Endothelial cell of umbilical vein (primary cell): ENCODE measurements at regions not wholly inside any gene's neighbourhood (a gene's known extent, or its start where the extent isn't known, plus 50 kb on each side); places are given as distances from the start of the nearest gene placed in this dataset.
"Not testable (repeated sequence)": the region's sequence is repeated elsewhere in the genome, so short reads cannot be mapped to it uniquely, and the experiment has no call there.

Experiments
- BruUV-seq: library from RNA; stranded (reverse); fragments of 400-500 nt; replicated peaks from 2 replicates; lab custom pipeline; 2021; lab: Mats Ljungman, UMichigan
- CTCF ChIA-PET: fragments of 300-600, 350-600 bp; sonication (Branson Sonifier 250); formaldehyde crosslinking; loops from one replicate; lab custom pipeline; 2021; ENCODE audit warnings: antibody characterized with exemption, inconsistent platforms; lab: Charles Lee
- POLR2A ChIA-PET: fragments of 300-600, 350-600 bp; sonication (Branson Sonifier 250); formaldehyde crosslinking; loops from one replicate; lab custom pipeline; 2021; ENCODE audit warnings: antibody characterized with exemption, inconsistent platforms; lab: Charles Lee
- DNase-seq: peaks from one replicate; pipeline ENCODE4 v3.0.0-alpha.2; 2011; ENCODE audit warnings: low read depth, low spot score
- FAIRE-seq: peaks from 2 replicates; lab custom pipeline; 2011; peaks lifted over from hg19 to GRCh38; lab: Jason Lieb, UNC
- H2AFZ ChIP-seq: 2 replicates; pipeline ENCODE4 v1.6.0; 2012; ENCODE audit warnings: low read depth, low read length, control low read depth, inconsistent platforms
- H3K27ac ChIP-seq: 2 replicates; pipeline ENCODE4 v1.5.1; 2011; ENCODE audit warnings: low read depth, mild to moderate bottlenecking, control low read depth, low read length, moderate library complexity; ENCODE audit not compliant: insufficient read depth
- H3K27me3 ChIP-seq, 2 experiments: 2 replicates each; pipeline versions ENCODE4 v1.6.0 to v1.6.1; 2011; ENCODE audit warnings: low read length in 2 of 2, mixed read lengths in 1 of 2; ENCODE audit not compliant: control insufficient read depth in 2 of 2, insufficient read depth in 2 of 2
- H3K36me3 ChIP-seq, 2 experiments: 2 replicates in 1 of 2; 3 replicates in 1 of 2; pipeline ENCODE4 v1.5.1; 2011; ENCODE audit warnings: low read length in 2 of 2, mild to moderate bottlenecking in 1 of 2, moderate library complexity in 1 of 2; ENCODE audit not compliant: control insufficient read depth in 2 of 2, insufficient read depth in 2 of 2; ENCODE audit errors: extremely low read depth in 1 of 2
- H3K4me1 ChIP-seq: 3 replicates; pipeline ENCODE4 v1.5.1; 2011; ENCODE audit warnings: mild to moderate bottlenecking, low read length; ENCODE audit not compliant: control insufficient read depth, insufficient read depth; ENCODE audit errors: extremely low read depth
- H3K4me2 ChIP-seq: 2 replicates; pipeline ENCODE4 v1.6.1; 2011; ENCODE audit warnings: low read length, control low read depth, mixed read lengths; ENCODE audit not compliant: insufficient read depth
- H3K4me3 ChIP-seq, 3 experiments: fragments of 200-600 bp in 1 of 3; sonication (generic), shearing (Covaris generic) in 1 of 3; replicated peaks in 1 of 3; 2 replicates each; pipeline ENCODE4 v1.5.1; 2011 to 2016; ENCODE audit warnings: control low read depth in 3 of 3, low read length in 3 of 3, mild to moderate bottlenecking in 2 of 3, inconsistent platforms in 1 of 3, low read depth in 1 of 3, moderate library complexity in 1 of 3; ENCODE audit not compliant: insufficient read depth in 1 of 3
- H3K79me2 ChIP-seq: 2 replicates; pipeline ENCODE4 v1.6.0; 2012; ENCODE audit warnings: low read length, inconsistent platforms; ENCODE audit not compliant: control insufficient read depth, insufficient read depth
- H3K9ac ChIP-seq: replicated peaks from 2 replicates; pipeline ENCODE3; 2011; ENCODE audit warnings: low read length, control low read depth; ENCODE audit not compliant: insufficient read depth; ENCODE audit errors: extremely low read depth
- H3K9me1 ChIP-seq: replicated peaks from 3 replicates; pipeline ENCODE4 v1.6.0; 2011; ENCODE audit warnings: mild to moderate bottlenecking, low read length; ENCODE audit not compliant: control insufficient read depth, insufficient read depth; ENCODE audit errors: extremely low read depth
- H3K9me3 ChIP-seq: replicated peaks from 2 replicates; pipeline ENCODE4 v1.5.1; 2012; ENCODE audit warnings: low read length, inconsistent platforms; ENCODE audit not compliant: control insufficient read depth, insufficient read depth
- H4K20me1 ChIP-seq: replicated peaks from 2 replicates; pipeline ENCODE3; 2011; ENCODE audit warnings: mild to moderate bottlenecking, low read length; ENCODE audit not compliant: control insufficient read depth, insufficient read depth; ENCODE audit errors: extremely low read depth
- CTCF ChIP-seq, 2 donors: IDR thresholded peaks; 1 replicate in 1 of 2; 2 replicates in 1 of 2; pipeline ENCODE4 v1.5.1; 2011; ENCODE audit warnings: low read length in 2 of 2, mild to moderate bottlenecking in 2 of 2, moderate library complexity in 2 of 2, control low read depth in 1 of 2, inconsistent platforms in 1 of 2, low read depth in 1 of 2; ENCODE audit not compliant: insufficient read depth in 1 of 2; ENCODE audit errors: extremely low read depth in 1 of 2
- EZH2 ChIP-seq: IDR thresholded peaks from 2 replicates; pipeline ENCODE4 v1.6.1; 2012; ENCODE audit warnings: borderline replicate concordance, low read depth, mild to moderate bottlenecking, moderate library complexity, low read length, inconsistent platforms; ENCODE audit not compliant: severe bottlenecking
- GATA2 ChIP-seq: IDR thresholded peaks from 2 replicates; pipeline ENCODE4 v1.7.0; 2011; ENCODE audit warnings: low read depth, mild to moderate bottlenecking, moderate library complexity, mixed read lengths, low read length; ENCODE audit not compliant: insufficient read length, insufficient read depth
- JUN ChIP-seq: IDR thresholded peaks from 2 replicates; pipeline ENCODE4 v1.6.1; 2011; ENCODE audit warnings: borderline replicate concordance, low read depth; ENCODE audit not compliant: insufficient read length, insufficient read depth
- MAX ChIP-seq: IDR thresholded peaks from 2 replicates; pipeline ENCODE4 v1.6.1; 2011; ENCODE audit not compliant: insufficient read depth, insufficient read length
- MYC ChIP-seq: IDR thresholded peaks from one replicate; pipeline ENCODE4 v1.6.1; 2011; ENCODE audit warnings: mild to moderate bottlenecking, low read depth, low read length
- POLR2A ChIP-seq: IDR thresholded peaks from 2 replicates; pipeline ENCODE4 v1.6.1; 2012; ENCODE audit warnings: low read depth, mild to moderate bottlenecking, control low read depth, low read length
- POLR2AphosphoS5 ChIP-seq: IDR thresholded peaks from 2 replicates; pipeline ENCODE4 v1.6.1; 2012; ENCODE audit warnings: low read depth, mild to moderate bottlenecking, control low read depth, low read length, moderate library complexity; ENCODE audit not compliant: insufficient read depth
- dilution Hi-C: fragments of 300-500 bp; cut with MboI; formaldehyde crosslinking; loops from one replicate; pipeline ENCODE4 v1.15.0; 2019; ENCODE audit warnings: low sequenced_read_pairs; ENCODE audit not compliant: extremely low pct_ligation_motif_present
- intact Hi-C: fragments of 100-400 bp; cut with micrococcal nuclease; formaldehyde crosslinking; loops from one replicate; pipeline ENCODE4 v1.10.0; 2022

GRCh38 chr15:69879963-69880362, 217.8 kb downstream of the TLE3 start:
- H3K27me3 ChIP-seq, H4K20me1 ChIP-seq, FAIRE-seq: not testable (repeated sequence)

GRCh38 chr15:69880571-69881301, 217.0 kb downstream of the TLE3 start:
- BruUV-seq, result no TSS peak
- no peak overlapping the region for H3K27ac ChIP-seq
- H2AFZ ChIP-seq, result no peak overlapping the region
- H3K4me3 ChIP-seq, result no peak overlapping the region
- intact Hi-C loops, result no loop called here
- TF ChIP-seq MYC (no peak), JUN (no peak), GATA2 (no peak), POLR2AphosphoS5 (no peak), CTCF (IDR thresholded peaks at IDR 0.05; ENCODE audit: extremely low read depth in 1 of 2, insufficient read depth in 1 of 2, low read depth in 1 of 2, low read length in 2 of 2) (no peak), POLR2A (no peak), EZH2 (no peak), MAX (no peak)
- H3K9me3 ChIP-seq, result no peaks in the 10 kb centered on the region
- ChIA-PET POLR2A (no interaction called here), CTCF (no interaction called here)
- no peaks in the 10 kb centered on the region for H3K9me1 ChIP-seq
- H3K4me2 ChIP-seq, result no peak overlapping the region
- H3K79me2 ChIP-seq, result no peaks in the 10 kb centered on the region
- H3K36me3 ChIP-seq, result no peaks in the 10 kb centered on the region
- H3K4me1 ChIP-seq, result no peaks in the 10 kb centered on the region
- H4K20me1 ChIP-seq, result no peaks in the 10 kb centered on the region
- H3K9ac ChIP-seq, result no peak overlapping the region
- H3K27me3 ChIP-seq, result no peaks in the 10 kb centered on the region
- DNase-seq (no peak), FAIRE-seq (no peak)
- dilution Hi-C loops, result no loop called here

More at GRCh38 chr15:69879963-69880362, 217.8 kb downstream of the TLE3 start:
- POLR2A ChIA-PET, H3K27ac ChIP-seq, H3K79me2 ChIP-seq, H2AFZ ChIP-seq, H3K4me1 ChIP-seq, H3K9ac ChIP-seq, H3K9me1 ChIP-seq, H3K9me3 ChIP-seq, CTCF ChIA-PET, dilution Hi-C loops, H3K4me2 ChIP-seq, intact Hi-C loops, DNase-seq, BruUV-seq, H3K36me3 ChIP-seq, H3K4me3 ChIP-seq: not testable (repeated sequence)
